Breast epithelium (tissue), 4 donors: ENCODE measurements at regions not wholly inside any gene's neighbourhood (a gene's known extent, or its start where the extent isn't known, plus 50 kb on each side); places are given as distances from the start of the nearest gene placed in this dataset.

ENCODE experiments used
- DNase-seq, 2 donors: peaks; one replicate each; pipeline ENCODE4 v3.0.0-alpha.2; 2019; ENCODE audit warnings: low spot score in 2 of 2
- H3K27ac ChIP-seq, 2 donors: fragments of 200-600 bp; sonication (generic) in 1 of 2; one replicate each; pipeline ENCODE4 v1.5.1; 2016 to 2019; ENCODE audit warnings: mild to moderate bottlenecking in 1 of 2
- H3K27me3 ChIP-seq, 2 donors: fragments of 200-600 bp; sonication (generic) in 1 of 2; one replicate each; pipeline versions ENCODE4 v1.5.1 to v1.6.0; 2017 to 2019; ENCODE audit warnings: control low read depth in 1 of 2, mild to moderate bottlenecking in 1 of 2
- H3K36me3 ChIP-seq: fragments of 200-600 bp; one replicate; pipeline ENCODE4 v1.5.1; 2019
- H3K4me1 ChIP-seq, 2 donors: fragments of 200-600 bp; sonication (generic); one replicate each; pipeline ENCODE4 v1.5.1; 2016 to 2019; ENCODE audit warnings: control low read depth in 1 of 2
- H3K4me3 ChIP-seq, 3 donors: fragments of 200-600 bp; sonication (generic); 1 replicate in 2 of 3; 2 replicates in 1 of 3; pipeline ENCODE4 v1.5.1; 2016 to 2019; ENCODE audit warnings: mild to moderate bottlenecking in 3 of 3, moderate library complexity in 2 of 3
- H3K9me3 ChIP-seq, 2 donors: fragments of 200-600 bp; sonication (generic) in 1 of 2; one replicate each; pipeline ENCODE4 v1.5.1; 2016 to 2019; ENCODE audit warnings: control low read depth in 1 of 2
- POLR2A ChIP-seq: fragments of 450-650 bp; IDR thresholded peaks from one replicate; pipeline ENCODE4 v1.6.1; 2016; ENCODE audit warnings: antibody characterized with exemption, mild to moderate bottlenecking, moderate library complexity
- POLR2AphosphoS5 ChIP-seq, 3 donors: sonication (generic); formaldehyde crosslinking; IDR thresholded peaks; one replicate each; pipeline ENCODE4 v1.6.1; 2017; ENCODE audit warnings: antibody characterized with exemption in 3 of 3
- intact Hi-C: fragments of 100-400 bp; cut with DNase I; formaldehyde crosslinking; loops from one replicate; pipeline ENCODE4 v1.15.1; 2023; ENCODE audit warnings: low total_unique reads
- TF ChIP-seq, protein P1 (sequence below), 3 donors: fragments of 450-650 bp; IDR thresholded peaks; one replicate each; pipeline ENCODE4 v1.5.1; 2016 to 2017; ENCODE audit warnings: antibody characterized with exemption in 3 of 3, mild to moderate bottlenecking in 3 of 3, moderate library complexity in 3 of 3

DNA sequence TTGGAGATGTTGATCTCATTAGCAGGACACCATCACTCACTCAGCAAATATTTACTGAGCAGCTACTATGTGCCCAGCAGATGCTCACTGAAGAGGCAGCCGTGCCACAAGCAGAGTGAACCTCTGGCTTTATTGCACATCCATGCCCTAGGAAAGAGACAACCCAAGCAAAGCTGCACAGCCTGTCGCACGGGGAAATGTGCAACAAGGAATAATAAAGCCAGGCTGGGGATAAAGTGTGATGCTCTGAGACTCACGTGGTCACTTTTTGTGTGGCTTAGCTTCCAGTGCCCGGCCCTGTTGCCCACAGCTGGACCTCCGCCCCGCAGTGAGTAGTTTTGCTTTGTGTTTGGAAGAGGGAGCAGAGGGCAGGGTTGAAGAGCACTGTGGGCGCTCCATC, 130.4 kb upstream of the CDH4 start:
- Histone ChIP-seq H3K36me3 (no peaks in the 10 kb centered on the region), H3K27me3 (no peaks in the 10 kb centered on the region), H3K9me3 (no peaks in the 10 kb centered on the region), H3K4me1 (no peaks in the 10 kb centered on the region), H3K27ac (no peak overlapping the region), H3K4me3 (no peak overlapping the region)
- TF ChIP-seq POLR2A (no peak), POLR2AphosphoS5 (IDR thresholded peaks at IDR 0.05) (no peak)
- TF ChIP-seq, protein P1, sequence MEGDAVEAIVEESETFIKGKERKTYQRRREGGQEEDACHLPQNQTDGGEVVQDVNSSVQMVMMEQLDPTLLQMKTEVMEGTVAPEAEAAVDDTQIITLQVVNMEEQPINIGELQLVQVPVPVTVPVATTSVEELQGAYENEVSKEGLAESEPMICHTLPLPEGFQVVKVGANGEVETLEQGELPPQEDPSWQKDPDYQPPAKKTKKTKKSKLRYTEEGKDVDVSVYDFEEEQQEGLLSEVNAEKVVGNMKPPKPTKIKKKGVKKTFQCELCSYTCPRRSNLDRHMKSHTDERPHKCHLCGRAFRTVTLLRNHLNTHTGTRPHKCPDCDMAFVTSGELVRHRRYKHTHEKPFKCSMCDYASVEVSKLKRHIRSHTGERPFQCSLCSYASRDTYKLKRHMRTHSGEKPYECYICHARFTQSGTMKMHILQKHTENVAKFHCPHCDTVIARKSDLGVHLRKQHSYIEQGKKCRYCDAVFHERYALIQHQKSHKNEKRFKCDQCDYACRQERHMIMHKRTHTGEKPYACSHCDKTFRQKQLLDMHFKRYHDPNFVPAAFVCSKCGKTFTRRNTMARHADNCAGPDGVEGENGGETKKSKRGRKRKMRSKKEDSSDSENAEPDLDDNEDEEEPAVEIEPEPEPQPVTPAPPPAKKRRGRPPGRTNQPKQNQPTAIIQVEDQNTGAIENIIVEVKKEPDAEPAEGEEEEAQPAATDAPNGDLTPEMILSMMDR (IDR thresholded peaks at IDR 0.05), result no peak
- intact Hi-C loops, result no loop called here
- DNase-seq, result no peak

- H3K27ac ChIP-seq, result no peak overlapping the region
- H3K4me3 ChIP-seq, result no peak overlapping the region
- H3K36me3 ChIP-seq, result no peaks in the 10 kb centered on the region
- no peaks in the 10 kb centered on the region for H3K4me1 ChIP-seq
- DNase-seq, result no peak
- H3K27me3 ChIP-seq, result no peaks in the 10 kb centered on the region
- intact Hi-C loops, result no loop called here
- TF ChIP-seq, protein P1 (IDR thresholded peaks at IDR 0.05), result no peak
- no peak for TF ChIP-seq POLR2A
- TF ChIP-seq POLR2AphosphoS5 (IDR thresholded peaks at IDR 0.05), result no peak
- no peaks in the 10 kb centered on the region for H3K9me3 ChIP-seq
These were observed 128.8 kb upstream of the CDH4 start for GRCh38 chr20:61123286-61123685.

GRCh38 chr20:61123751-61124368, 128.2 kb upstream of the CDH4 start:
- no peaks in the 10 kb centered on the region for H3K36me3 ChIP-seq
- H3K27me3 ChIP-seq, result no peaks in the 10 kb centered on the region
- no peak for DNase-seq
- no peak overlapping the region for H3K4me3 ChIP-seq
- TF ChIP-seq POLR2AphosphoS5 (IDR thresholded peaks at IDR 0.05) (no peak), POLR2A (no peak)
- TF ChIP-seq, protein P1 (IDR thresholded peaks at IDR 0.05), result no peak
- H3K4me1 ChIP-seq, result no peaks in the 10 kb centered on the region
- no peaks in the 10 kb centered on the region for H3K9me3 ChIP-seq
- intact Hi-C loops, result no loop called here
- H3K27ac ChIP-seq, result no peak overlapping the region

GRCh38 chr20:61125076-61125475, 127.0 kb upstream of the CDH4 start:
- no peak overlapping the region for H3K4me3 ChIP-seq
- DNase-seq, result no peak
- H3K4me1 ChIP-seq, result no peaks in the 10 kb centered on the region
- H3K27ac ChIP-seq, result no peak overlapping the region
- TF ChIP-seq, protein P1 (IDR thresholded peaks at IDR 0.05), result no peak
- TF ChIP-seq POLR2AphosphoS5 (IDR thresholded peaks at IDR 0.05) (no peak), POLR2A (no peak)
- peaks cover 0 to 4% of the 10 kb centered on the region in 2 donors for H3K27me3 ChIP-seq
- intact Hi-C loops, result no loop called here
- no peaks in the 10 kb centered on the region for H3K36me3 ChIP-seq
- H3K9me3 ChIP-seq, result no peaks in the 10 kb centered on the region

GRCh38 chr20:61125546-61126180, 126.4 kb upstream of the CDH4 start:
- intact Hi-C loops, result no loop called here
- Histone ChIP-seq H3K4me1 (no peaks in the 10 kb centered on the region), H3K27ac (no peak overlapping the region), H3K36me3 (no peaks in the 10 kb centered on the region), H3K9me3 (no peaks in the 10 kb centered on the region), H3K27me3 (peaks cover 0 to 4% of the 10 kb centered on the region in 2 donors), H3K4me3 (no peak overlapping the region)
- DNase-seq, result no peak
- TF ChIP-seq, protein P1 (IDR thresholded peaks at IDR 0.05), result no peak
- no peak for TF ChIP-seq POLR2AphosphoS5 (IDR thresholded peaks at IDR 0.05)
- TF ChIP-seq POLR2A, result no peak
